Kidney epithelial cell (primary cell): ENCODE measurements at regions not wholly inside any gene's neighbourhood (a gene's known extent, or its start where the extent isn't known, plus 50 kb on each side); places are given as distances from the start of the nearest gene placed in this dataset.

Experiments
- DNase-seq: peaks from one replicate; pipeline ENCODE4 v3.0.0-alpha.2; 2010; ENCODE audit warnings: low read depth
- H3K27me3 ChIP-seq: 2 replicates; pipeline ENCODE4 v1.6.0; 2011; ENCODE audit warnings: low read length; ENCODE audit not compliant: control insufficient read depth, insufficient read depth
- H3K36me3 ChIP-seq: 2 replicates; pipeline ENCODE4 v1.5.1; 2011; ENCODE audit warnings: low read length; ENCODE audit not compliant: control insufficient read depth, insufficient read depth
- H3K4me3 ChIP-seq: 2 replicates; pipeline ENCODE4 v1.5.1; 2011; ENCODE audit warnings: low read depth, mild to moderate bottlenecking, control low read depth, low read length
- CTCF ChIP-seq: IDR thresholded peaks from 2 replicates; pipeline ENCODE4 v1.5.1; 2011; ENCODE audit warnings: mild to moderate bottlenecking, moderate library complexity, low read length, control low read depth, inconsistent platforms; ENCODE audit not compliant: insufficient read depth, poor library complexity, severe bottlenecking

DNA sequence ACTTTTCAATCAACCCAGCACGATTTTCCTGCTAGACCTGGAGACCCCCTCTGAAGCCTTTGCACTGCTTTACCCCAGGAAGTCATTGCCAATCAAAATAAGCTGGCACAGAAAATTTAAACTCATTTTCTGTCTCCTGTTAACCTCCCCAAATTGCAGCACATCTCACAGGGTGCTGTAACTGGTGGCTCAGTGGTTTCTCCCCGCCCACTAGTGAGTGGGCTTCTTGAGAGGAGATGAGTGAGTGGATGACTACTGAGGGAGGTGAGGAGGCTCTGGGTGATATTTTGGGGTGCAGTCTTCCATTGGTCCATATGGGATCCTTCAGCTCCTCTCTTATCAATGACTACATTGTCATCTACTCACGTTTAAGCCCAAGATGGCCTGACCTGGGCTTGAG lies 239.8 kb upstream of the HS6ST1 start:
- H3K27me3 ChIP-seq = no peaks in the 10 kb centered on the region
- TF ChIP-seq CTCF = no peak
- no peak for DNase-seq

GRCh38 chr2:128558895-128559532 lies 240.3 kb upstream of the HS6ST1 start:
- no peak for TF ChIP-seq CTCF
- DNase-seq = no peak
- Histone ChIP-seq H3K27me3 (no peaks in the 10 kb centered on the region), H3K36me3 (no peaks in the 10 kb centered on the region), H3K4me3 (no peak overlapping the region)

More for the DNA sequence above, 239.8 kb upstream of the HS6ST1 start:
- Histone ChIP-seq H3K4me3 (no peak overlapping the region), H3K36me3 (no peaks in the 10 kb centered on the region)

GRCh38 chr2:128559533-128560515 lies 241.2 kb upstream of the HS6ST1 start:
- no peaks in the 10 kb centered on the region for H3K36me3 ChIP-seq
- no peaks in the 10 kb centered on the region for H3K27me3 ChIP-seq
- no peak for TF ChIP-seq CTCF
- H3K4me3 ChIP-seq = no peak overlapping the region
- DNase-seq = no peak

- no peak overlapping the region for H3K4me3 ChIP-seq
- H3K36me3 ChIP-seq = no peaks in the 10 kb centered on the region
- no peaks in the 10 kb centered on the region for H3K27me3 ChIP-seq
- no peak for TF ChIP-seq CTCF
- no peak for DNase-seq
Observed at GRCh38 chr2:128560718-128561117, 242.1 kb upstream of the HS6ST1 start.

DNA sequence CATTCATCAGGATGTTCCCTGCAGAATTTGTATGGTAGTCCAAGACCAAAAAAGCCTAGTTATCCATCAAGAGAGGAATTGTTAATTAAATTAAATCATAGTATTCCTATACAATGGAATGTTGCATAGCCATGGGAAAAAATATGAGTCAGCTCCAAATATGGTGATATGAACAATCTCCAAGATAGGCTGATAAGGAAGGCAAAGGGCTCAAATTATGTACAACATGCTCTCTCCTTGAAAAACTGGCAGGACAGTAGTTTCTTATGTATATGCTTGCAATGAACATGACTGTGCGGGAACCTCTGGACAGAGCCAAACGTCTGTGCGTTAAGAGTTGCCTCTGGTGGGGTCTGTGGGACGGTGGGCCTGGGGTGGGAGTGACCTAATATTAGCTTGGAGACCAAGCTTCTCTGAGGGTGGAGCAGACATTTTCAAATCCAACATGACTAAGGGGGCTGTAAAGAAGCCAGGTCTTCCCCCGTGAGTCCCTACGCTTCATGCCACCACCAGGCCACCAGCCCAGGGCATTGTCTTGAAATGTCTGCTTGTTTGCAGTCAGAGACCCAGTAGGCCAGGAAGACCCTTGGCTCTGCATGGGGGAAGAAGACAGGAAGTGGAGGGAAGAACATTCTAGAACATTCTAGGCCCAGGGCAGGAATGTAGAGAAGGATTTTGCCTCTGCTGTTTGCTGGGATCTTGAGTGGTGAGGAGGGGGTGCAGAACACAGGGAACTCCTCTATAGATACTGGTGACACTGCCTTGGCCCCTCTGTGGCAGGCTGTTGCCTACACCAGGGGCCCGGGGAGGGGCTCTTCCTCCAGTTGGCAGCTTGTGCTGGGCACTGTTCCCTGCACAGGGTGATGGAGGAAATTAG lies 244.0 kb upstream of the HS6ST1 start:
- no peak for DNase-seq
- H3K27me3 ChIP-seq = no peaks in the 10 kb centered on the region
- TF ChIP-seq CTCF = no peak

More for the DNA sequence above, 244.0 kb upstream of the HS6ST1 start:
- Histone ChIP-seq H3K36me3 (no peaks in the 10 kb centered on the region), H3K4me3 (no peak overlapping the region)
